ENCODE measurements at regions not wholly inside any gene's neighbourhood (a gene's known extent, or its start where the extent isn't known, plus 50 kb on each side); places are given as distances from the start of the nearest gene placed in this dataset.

- no peak for DNase-seq (ENCODE audit: low spot score)
These were observed 447.0 kb downstream of the CNTNAP4 start for GRCh38 chr16:76724181-76724580.

- DNase-seq (ENCODE audit: low spot score): no peak
These were observed 452.3 kb downstream of the CNTNAP4 start for GRCh38 chr16:76729525-76729924.

- DNase-seq (ENCODE audit: low spot score): no peak
These were observed 455.7 kb downstream of the CNTNAP4 start for GRCh38 chr16:76732894-76733293.

GRCh38 chr16:76741623-76742022, 449.4 kb upstream of the MON1B start:
- DNase-seq (ENCODE audit: low spot score): no peak

DNA sequence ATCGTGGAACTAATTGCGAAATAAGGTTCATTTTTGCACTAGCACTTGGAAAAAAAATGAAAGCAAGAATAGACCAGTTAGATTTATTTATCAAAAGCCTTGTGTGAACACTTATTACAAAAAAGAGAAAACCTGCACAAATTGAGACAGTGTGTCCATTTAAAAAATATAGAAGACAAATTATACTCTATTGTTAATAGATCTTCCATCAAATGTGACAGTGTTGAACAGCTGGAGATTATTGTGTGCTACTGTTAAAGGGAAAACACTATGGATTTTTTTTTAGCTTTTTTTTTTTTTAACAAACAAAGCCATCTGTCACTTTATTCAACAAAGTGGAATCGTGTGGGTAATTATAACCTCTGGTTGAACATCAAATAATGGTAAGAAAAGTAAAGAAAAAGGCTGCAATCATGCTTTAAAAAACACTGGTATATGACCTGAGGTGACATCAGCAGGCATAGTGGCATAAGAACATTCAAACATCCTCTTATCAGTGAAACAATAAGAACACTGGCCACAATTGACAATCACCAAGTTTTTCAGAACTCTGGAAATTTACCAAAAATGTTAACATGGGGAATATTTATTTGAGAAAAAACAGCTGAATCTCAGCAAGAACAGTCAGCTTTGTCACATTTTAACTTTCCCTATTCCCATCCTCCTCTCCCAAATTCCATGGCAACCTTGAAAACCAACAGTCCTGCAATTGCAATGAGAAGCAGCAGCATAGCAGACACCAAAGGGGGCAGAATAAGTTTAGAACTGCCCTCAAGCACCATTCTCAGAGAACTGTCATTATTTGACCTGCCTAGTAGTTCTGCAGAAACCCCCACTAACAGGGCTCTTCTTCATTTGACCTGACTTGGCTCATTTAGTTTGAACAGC, 442.3 kb upstream of the MON1B start:
- DNase-seq (ENCODE audit: low spot score): no peak

GRCh38 chr16:76749780-76750375, 441.1 kb upstream of the MON1B start:
- DNase-seq (ENCODE audit: low spot score): no peak

GRCh38 chr16:76755496-76755895, 435.5 kb upstream of the MON1B start:
- DNase-seq (ENCODE audit: low spot score): no peak

- no peak for DNase-seq (ENCODE audit: low spot score)
These were observed 434.6 kb upstream of the MON1B start for GRCh38 chr16:76756423-76756822.

GRCh38 chr16:76756951-76757350, 434.0 kb upstream of the MON1B start:
- DNase-seq (ENCODE audit: low spot score): no peak

GRCh38 chr16:76766538-76766937, 424.5 kb upstream of the MON1B start:
- no peak for DNase-seq (ENCODE audit: low spot score)

DNA sequence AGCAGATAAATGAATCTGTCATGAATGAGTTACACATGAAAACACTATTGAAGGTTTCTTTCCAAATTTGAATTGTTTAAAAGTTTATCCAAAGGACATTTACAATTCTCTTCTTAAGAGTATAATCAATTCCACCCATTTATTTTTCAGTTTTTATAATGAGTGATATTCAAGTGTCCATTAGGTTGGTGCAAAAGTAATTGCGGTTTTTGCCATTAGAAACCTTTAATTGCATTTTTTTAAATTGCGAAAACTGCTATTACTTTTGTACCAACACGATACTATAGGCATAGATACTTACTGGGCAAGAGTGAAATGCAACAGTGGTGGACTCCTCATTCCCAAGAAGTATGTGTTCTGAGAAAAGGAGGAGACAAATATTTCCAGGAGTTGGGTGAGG, 422.7 kb upstream of the MON1B start:
- DNase-seq (ENCODE audit: low spot score): no peak

GRCh38 chr16:76768948-76769347, 422.0 kb upstream of the MON1B start:
- no peak for DNase-seq (ENCODE audit: low spot score)

- no peak for DNase-seq (ENCODE audit: low spot score)
These were observed 419.8 kb upstream of the MON1B start for GRCh38 chr16:76771216-76771615.

GRCh38 chr16:76777721-76778465, 413.1 kb upstream of the MON1B start:
- no peak for DNase-seq (ENCODE audit: low spot score)

DNA sequence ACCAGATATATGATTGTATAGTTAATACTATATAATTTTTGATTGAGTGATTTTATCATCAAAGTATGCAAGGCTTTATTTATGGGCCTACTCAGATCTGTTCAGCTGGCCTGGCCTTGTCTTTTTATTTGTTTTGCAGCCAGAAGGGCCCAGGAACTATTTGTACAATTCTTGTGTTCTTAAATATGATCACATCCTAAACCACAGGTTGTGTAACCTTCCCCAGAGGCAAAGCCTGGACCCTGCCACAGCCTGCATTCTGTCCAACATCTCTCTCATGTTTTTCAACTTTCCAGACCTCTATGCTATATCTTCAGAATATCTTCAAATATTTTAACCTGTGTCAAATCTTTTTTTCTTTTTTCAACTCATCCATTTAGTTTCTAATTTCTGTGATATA, 410.4 kb upstream of the MON1B start:
- no peak for DNase-seq (ENCODE audit: low spot score)

DNA sequence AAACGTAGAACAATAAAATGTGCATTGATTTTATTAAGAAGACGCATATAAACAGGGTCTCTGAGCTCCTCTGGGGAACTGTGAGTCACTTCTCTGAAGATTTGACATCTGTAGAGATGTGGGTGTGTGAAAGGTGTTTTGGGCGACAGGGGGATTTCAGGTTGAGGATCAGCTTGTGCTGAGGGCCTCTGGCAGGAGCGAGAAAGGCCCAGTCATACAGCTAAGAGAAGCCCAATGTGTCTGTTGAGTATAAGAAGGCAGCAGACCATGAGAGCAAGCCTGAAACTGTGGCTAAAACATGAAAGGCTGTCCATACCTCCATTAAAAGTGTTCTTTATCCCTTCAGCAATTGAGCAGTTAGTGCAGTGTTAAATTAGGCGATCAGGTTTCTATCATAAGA, 406.5 kb upstream of the MON1B start:
- DNase-seq (ENCODE audit: low spot score): no peak

DNA sequence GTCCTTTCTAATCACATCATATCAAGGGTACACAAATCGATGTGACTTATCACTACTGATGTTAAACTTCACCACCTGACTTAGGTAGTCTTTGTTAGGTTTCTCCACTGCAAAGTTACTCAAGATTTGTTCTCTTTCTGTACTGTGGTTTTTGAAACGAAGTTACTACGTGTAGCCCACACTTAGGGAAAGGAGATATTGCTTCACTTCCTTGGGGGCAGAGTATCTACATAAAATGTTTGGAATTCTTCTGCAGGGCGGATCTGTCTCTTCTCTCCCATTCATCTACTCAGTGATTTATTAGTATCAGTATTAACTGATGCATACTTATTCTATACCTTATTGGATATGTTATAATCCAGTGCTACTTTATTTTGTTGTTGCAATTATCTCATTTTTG, 403.6 kb upstream of the MON1B start:
- no peak for DNase-seq (ENCODE audit: low spot score)

DNA sequence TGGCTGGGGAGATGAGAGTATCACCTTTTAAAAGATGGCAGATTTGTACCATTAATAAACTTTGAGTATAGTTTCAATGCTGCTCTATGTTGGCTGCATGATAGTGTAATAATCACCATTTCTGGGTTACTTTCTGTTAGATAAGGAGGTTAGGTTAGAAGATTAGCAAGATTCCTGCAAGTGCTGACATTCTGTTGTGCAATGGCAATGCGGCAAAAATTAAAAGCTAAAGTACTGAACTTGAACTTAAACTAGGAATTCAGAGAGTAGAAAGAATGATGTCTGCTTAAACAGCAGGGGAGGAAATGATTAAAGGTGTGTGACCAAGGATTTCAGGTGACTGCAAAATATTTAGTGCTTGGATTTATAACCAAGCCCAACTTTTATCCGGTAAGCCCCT, 399.8 kb upstream of the MON1B start:
- no peak for DNase-seq (ENCODE audit: low spot score)

GRCh38 chr16:76796416-76796815, 394.6 kb upstream of the MON1B start:
- DNase-seq (ENCODE audit: low spot score): no peak

- no peak for DNase-seq (ENCODE audit: low spot score)
These were observed 394.0 kb upstream of the MON1B start for GRCh38 chr16:76796978-76797377.

DNA sequence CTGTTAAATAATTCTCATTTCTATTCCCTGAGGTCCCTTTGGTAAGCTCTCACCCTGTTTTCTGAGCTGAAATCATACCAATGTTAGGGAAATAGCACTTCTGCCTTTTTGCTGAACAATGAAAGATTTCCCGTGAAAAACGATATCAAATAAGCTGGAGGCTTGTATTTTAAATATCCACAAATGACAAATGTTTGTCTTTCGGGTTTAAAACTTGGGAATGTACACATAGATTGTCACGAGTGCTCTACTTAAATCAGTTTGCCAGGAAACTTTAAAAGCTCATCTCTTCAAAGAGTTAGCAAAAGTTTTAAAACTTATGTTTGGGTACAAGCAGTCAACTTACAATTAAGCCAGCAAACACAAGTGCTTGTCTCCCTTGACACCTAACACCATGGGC, 393.5 kb upstream of the MON1B start:
- no peak for DNase-seq (ENCODE audit: low spot score)

DNA sequence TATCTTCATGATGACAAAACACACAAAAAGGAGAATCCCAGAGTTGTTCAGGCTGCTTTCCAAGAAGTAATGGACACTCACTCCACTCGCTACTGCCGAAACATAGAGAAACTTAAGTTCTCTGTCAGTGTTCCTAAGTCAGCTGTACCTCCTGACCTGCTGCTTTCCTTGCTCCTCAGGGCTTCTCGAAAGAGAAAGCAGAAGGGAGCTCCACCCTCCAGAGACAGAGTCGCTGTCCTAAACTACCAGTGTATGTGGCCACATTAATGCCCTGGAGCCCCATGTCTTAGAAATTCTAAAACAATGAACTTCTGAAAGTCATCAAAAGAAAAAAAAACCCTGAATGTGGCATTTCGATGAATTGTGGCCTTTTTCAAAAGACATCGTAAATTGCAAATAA, 390.8 kb upstream of the MON1B start:
- DNase-seq (ENCODE audit: low spot score): no peak

GRCh38 chr16:76801357-76801756, 389.6 kb upstream of the MON1B start:
- no peak for DNase-seq (ENCODE audit: low spot score)
